ENCODE measurements at regions not wholly inside any gene's neighbourhood (a gene's known extent, or its start where the extent isn't known, plus 50 kb on each side); places are given as distances from the start of the nearest gene placed in this dataset.

GRCh38 chr3:99508191-99508590 is 130.2 kb upstream of the COL8A1 start:
- no peaks in the 10 kb centered on the region for H3K36me3 ChIP-seq (ENCODE audit: low read depth)
- ATAC-seq (ENCODE audit: low read depth) (no peak), DNase-seq (ENCODE audit: low spot score) (no peak)
- H3K27ac ChIP-seq (ENCODE audit: poor library complexity, severe bottlenecking) = no peak overlapping the region
- no peaks in the 10 kb centered on the region for H3K4me1 ChIP-seq (ENCODE audit: insufficient read depth, poor library complexity, severe bottlenecking)
- no peaks in the 10 kb centered on the region for H3K9me3 ChIP-seq (ENCODE audit: severe bottlenecking)
- no peaks in the 10 kb centered on the region for H3K27me3 ChIP-seq (ENCODE audit: insufficient read depth, poor library complexity, severe bottlenecking)
- H3K4me3 ChIP-seq (ENCODE audit: severe bottlenecking) = no peak overlapping the region
- TF ChIP-seq, protein P1, sequence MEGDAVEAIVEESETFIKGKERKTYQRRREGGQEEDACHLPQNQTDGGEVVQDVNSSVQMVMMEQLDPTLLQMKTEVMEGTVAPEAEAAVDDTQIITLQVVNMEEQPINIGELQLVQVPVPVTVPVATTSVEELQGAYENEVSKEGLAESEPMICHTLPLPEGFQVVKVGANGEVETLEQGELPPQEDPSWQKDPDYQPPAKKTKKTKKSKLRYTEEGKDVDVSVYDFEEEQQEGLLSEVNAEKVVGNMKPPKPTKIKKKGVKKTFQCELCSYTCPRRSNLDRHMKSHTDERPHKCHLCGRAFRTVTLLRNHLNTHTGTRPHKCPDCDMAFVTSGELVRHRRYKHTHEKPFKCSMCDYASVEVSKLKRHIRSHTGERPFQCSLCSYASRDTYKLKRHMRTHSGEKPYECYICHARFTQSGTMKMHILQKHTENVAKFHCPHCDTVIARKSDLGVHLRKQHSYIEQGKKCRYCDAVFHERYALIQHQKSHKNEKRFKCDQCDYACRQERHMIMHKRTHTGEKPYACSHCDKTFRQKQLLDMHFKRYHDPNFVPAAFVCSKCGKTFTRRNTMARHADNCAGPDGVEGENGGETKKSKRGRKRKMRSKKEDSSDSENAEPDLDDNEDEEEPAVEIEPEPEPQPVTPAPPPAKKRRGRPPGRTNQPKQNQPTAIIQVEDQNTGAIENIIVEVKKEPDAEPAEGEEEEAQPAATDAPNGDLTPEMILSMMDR (IDR thresholded peaks at IDR 0.05; ENCODE audit: poor library complexity, severe bottlenecking) = no peak

DNA sequence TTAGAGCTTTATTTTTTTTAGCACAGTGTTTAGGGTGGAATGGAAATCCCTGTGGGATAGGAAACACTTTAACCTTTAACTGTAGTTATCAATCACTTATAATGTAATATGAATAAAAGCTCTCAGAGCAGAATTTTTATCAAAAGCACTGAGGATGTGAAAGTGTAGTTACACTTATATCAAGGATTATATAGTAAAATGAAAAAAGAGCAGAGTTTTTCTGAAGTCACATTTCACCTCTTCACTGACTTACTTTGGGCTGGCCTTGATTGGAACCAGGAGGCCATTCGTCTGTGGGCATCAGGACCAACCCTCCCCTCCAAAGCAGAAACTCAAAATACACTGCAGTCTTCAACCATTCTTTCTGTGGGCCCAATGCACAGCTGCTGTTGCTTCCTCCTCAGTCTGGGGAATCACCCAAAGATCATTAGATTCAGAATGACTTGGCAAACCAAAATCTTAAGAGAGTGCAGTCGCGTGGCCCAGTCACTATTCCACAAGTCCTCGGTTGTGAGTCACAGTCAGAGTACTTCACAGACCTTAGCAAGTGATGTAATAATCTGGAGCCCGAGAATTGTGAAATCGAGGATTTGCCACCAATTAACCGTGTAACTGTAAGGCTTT is 132.6 kb upstream of the COL8A1 start:
- no peaks in the 10 kb centered on the region for H3K36me3 ChIP-seq (ENCODE audit: low read depth)
- H3K27me3 ChIP-seq (ENCODE audit: insufficient read depth, poor library complexity, severe bottlenecking) = no peaks in the 10 kb centered on the region
- TF ChIP-seq, protein P1 (IDR thresholded peaks at IDR 0.05; ENCODE audit: poor library complexity, severe bottlenecking) = no peak
- no peak overlapping the region for H3K27ac ChIP-seq (ENCODE audit: poor library complexity, severe bottlenecking)
- no peaks in the 10 kb centered on the region for H3K9me3 ChIP-seq (ENCODE audit: severe bottlenecking)
- DNase-seq (ENCODE audit: low spot score) (no peak), ATAC-seq (ENCODE audit: low read depth) (no peak)
- H3K4me3 ChIP-seq (ENCODE audit: severe bottlenecking) = no peak overlapping the region
- no peaks in the 10 kb centered on the region for H3K4me1 ChIP-seq (ENCODE audit: insufficient read depth, poor library complexity, severe bottlenecking)

DNA sequence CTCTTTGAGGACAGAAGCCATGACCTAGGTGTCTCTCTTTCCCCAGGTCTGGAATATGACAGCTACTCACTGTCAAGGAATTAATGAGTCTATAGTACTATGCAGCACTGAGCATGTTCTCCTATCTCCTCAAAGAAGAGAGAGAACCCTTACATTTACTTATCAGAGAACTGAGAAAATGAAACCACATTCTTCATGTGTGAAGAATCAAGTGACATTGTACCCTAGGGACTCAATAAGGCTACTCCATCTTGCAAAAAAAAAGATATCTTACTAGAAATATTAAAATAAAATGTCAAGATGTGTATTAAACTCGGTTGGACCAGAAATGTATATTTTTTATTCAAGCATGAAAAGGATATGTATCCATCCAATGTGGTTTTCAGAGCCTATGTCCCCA is 133.2 kb upstream of the COL8A1 start:
- TF ChIP-seq, protein P1 (IDR thresholded peaks at IDR 0.05; ENCODE audit: poor library complexity, severe bottlenecking) = no peak
- no peak for ATAC-seq (ENCODE audit: low read depth)
- Histone ChIP-seq H3K27ac (ENCODE audit: poor library complexity, severe bottlenecking) (no peak overlapping the region), H3K4me3 (ENCODE audit: severe bottlenecking) (no peak overlapping the region), H3K36me3 (ENCODE audit: low read depth) (no peaks in the 10 kb centered on the region), H3K27me3 (ENCODE audit: insufficient read depth, poor library complexity, severe bottlenecking) (no peaks in the 10 kb centered on the region), H3K4me1 (ENCODE audit: insufficient read depth, poor library complexity, severe bottlenecking) (no peaks in the 10 kb centered on the region), H3K9me3 (ENCODE audit: severe bottlenecking) (no peaks in the 10 kb centered on the region)
- no peak for DNase-seq (ENCODE audit: low spot score)

- no peaks in the 10 kb centered on the region for H3K4me1 ChIP-seq (ENCODE audit: insufficient read depth, poor library complexity, severe bottlenecking)
- no peak for ATAC-seq (ENCODE audit: low read depth)
- DNase-seq (ENCODE audit: low spot score) = no peak
- no peak overlapping the region for H3K27ac ChIP-seq (ENCODE audit: poor library complexity, severe bottlenecking)
- no peaks in the 10 kb centered on the region for H3K27me3 ChIP-seq (ENCODE audit: insufficient read depth, poor library complexity, severe bottlenecking)
- no peaks in the 10 kb centered on the region for H3K36me3 ChIP-seq (ENCODE audit: low read depth)
- no peak overlapping the region for H3K4me3 ChIP-seq (ENCODE audit: severe bottlenecking)
- TF ChIP-seq, protein P1 (IDR thresholded peaks at IDR 0.05; ENCODE audit: poor library complexity, severe bottlenecking) = no peak
- H3K9me3 ChIP-seq (ENCODE audit: severe bottlenecking) = no peaks in the 10 kb centered on the region
These were observed 134.1 kb upstream of the COL8A1 start for GRCh38 chr3:99504258-99504657.

DNA sequence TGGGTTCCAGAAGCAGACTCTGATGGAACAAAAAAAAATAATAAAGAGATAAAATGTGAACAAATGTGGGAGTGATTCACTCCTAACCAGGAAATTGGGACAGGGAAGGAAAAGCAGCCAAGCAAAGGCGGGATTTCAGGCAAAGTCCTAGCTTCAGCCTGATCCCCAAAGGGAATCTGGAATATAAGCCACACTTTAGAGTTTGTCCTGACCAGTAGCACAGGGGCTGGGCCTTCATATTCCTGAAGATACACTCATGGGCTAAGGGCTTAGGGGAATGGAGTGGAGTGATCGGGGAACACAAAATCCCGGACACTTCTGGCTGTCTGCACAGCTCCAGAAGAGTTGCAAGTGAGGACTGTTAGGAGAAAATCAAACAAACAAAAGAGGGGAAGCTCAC is 135.0 kb upstream of the COL8A1 start:
- no peaks in the 10 kb centered on the region for H3K27me3 ChIP-seq (ENCODE audit: insufficient read depth, poor library complexity, severe bottlenecking)

More for the DNA sequence above, 135.0 kb upstream of the COL8A1 start:
- ATAC-seq (ENCODE audit: low read depth) (no peak), DNase-seq (ENCODE audit: low spot score) (no peak)
- H3K9me3 ChIP-seq (ENCODE audit: severe bottlenecking) = no peaks in the 10 kb centered on the region
- H3K4me3 ChIP-seq (ENCODE audit: severe bottlenecking) = no peak overlapping the region
- TF ChIP-seq, protein P1 (IDR thresholded peaks at IDR 0.05; ENCODE audit: poor library complexity, severe bottlenecking) = no peak
- H3K36me3 ChIP-seq (ENCODE audit: low read depth) = no peaks in the 10 kb centered on the region
- H3K27ac ChIP-seq (ENCODE audit: poor library complexity, severe bottlenecking) = peak overlapping the region; percentile 5
- H3K4me1 ChIP-seq (ENCODE audit: insufficient read depth, poor library complexity, severe bottlenecking) = no peaks in the 10 kb centered on the region

All from RWPE2 (cell line).